ENCODE measurements at regions not wholly inside any gene's neighbourhood (a gene's known extent, or its start where the extent isn't known, plus 50 kb on each side); places are given as distances from the start of the nearest gene placed in this dataset.

DNA sequence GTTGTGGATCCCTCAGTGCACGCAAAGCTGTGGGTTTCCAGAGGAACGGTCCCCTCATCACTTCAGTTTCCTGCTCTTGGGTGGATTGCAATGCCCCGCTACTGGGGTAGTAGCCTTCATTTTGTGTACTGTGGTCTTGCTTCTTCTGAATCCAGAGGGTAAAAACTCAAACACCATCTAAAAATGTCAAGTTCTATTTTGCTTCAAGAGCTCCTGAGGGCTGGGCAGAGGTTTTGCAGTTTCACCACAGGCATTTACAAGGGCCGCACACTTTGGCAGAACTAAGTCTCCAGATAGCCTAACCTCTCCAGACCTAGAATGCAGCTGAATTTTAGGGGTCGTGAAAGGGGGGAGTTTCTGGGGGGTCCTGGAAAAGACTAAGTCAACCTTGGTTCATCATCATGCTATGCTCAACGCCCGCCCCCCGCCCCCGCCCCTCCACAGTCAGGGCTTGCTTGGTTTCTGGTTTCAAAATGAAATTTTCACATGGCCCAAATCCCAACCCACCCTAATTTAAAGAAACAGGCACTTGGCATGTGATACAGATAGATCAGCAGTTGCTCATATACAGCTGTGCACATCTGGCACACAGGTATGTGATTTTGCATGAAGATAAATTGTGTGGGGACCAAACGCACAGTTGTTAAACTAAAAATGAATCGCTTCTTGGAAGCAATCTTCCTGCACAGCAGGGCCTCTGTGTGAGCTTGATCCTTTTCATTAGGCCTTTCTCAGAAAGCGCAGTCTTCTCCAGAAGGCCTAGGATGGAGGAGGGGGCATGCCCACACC, 329.6 kb downstream of the OSR1 start:
- Histone ChIP-seq H3K9me3 (no peaks in the 10 kb centered on the region), H3K27me3 (no peaks in the 10 kb centered on the region), H3K27ac (no peak overlapping the region), H3K4me1 (no peaks in the 10 kb centered on the region), H3K4me3 (no peak overlapping the region), H3K36me3 (no peaks in the 10 kb centered on the region)
- 91% methylated on average over 8 of the region's 12 CpGs for WGBS (ENCODE audit: insufficient coverage, low coverage, low lambda C conversion rate, missing lambda C conversion rate)
- TF ChIP-seq POLR2A (IDR thresholded peaks at IDR 0.05) = no peak
- TF ChIP-seq, protein P1, sequence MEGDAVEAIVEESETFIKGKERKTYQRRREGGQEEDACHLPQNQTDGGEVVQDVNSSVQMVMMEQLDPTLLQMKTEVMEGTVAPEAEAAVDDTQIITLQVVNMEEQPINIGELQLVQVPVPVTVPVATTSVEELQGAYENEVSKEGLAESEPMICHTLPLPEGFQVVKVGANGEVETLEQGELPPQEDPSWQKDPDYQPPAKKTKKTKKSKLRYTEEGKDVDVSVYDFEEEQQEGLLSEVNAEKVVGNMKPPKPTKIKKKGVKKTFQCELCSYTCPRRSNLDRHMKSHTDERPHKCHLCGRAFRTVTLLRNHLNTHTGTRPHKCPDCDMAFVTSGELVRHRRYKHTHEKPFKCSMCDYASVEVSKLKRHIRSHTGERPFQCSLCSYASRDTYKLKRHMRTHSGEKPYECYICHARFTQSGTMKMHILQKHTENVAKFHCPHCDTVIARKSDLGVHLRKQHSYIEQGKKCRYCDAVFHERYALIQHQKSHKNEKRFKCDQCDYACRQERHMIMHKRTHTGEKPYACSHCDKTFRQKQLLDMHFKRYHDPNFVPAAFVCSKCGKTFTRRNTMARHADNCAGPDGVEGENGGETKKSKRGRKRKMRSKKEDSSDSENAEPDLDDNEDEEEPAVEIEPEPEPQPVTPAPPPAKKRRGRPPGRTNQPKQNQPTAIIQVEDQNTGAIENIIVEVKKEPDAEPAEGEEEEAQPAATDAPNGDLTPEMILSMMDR (IDR thresholded peaks at IDR 0.05) = no peak
- intact Hi-C loops (cut with DNase I) = no loop called here
- DNase-seq = no peak
- ATAC-seq = no peak

DNA sequence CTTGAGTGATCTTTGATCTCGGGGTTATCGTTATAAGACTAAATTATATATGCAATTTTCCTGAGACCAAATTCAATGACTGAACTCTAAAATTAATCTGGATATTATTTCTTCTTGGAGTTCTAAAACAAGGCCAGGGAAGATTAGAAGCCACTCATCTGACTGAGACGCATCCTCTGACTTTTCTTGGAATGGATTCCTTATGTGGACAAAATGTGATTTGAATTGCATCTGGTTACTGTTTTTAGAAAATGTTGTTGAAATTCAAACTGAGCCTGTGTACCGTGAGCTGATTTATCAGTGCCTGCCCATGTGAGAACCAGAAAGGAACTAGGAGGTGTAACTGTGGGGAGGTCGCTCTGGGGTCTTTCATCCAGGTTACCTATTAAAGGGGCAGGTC, 330.8 kb downstream of the OSR1 start:
- intact Hi-C loops (cut with DNase I) = no loop called here
- ATAC-seq (no peak), DNase-seq (no peak)
- Histone ChIP-seq H3K27me3 (no peaks in the 10 kb centered on the region), H3K4me3 (no peak overlapping the region), H3K4me1 (no peaks in the 10 kb centered on the region), H3K9me3 (no peaks in the 10 kb centered on the region), H3K27ac (no peak overlapping the region), H3K36me3 (no peaks in the 10 kb centered on the region)
- 78% methylated on average over 4 of the region's 5 CpGs for WGBS (ENCODE audit: insufficient coverage, low coverage, low lambda C conversion rate, missing lambda C conversion rate)
- TF ChIP-seq, protein P1 (IDR thresholded peaks at IDR 0.05) = no peak
- no peak for TF ChIP-seq POLR2A (IDR thresholded peaks at IDR 0.05)

DNA sequence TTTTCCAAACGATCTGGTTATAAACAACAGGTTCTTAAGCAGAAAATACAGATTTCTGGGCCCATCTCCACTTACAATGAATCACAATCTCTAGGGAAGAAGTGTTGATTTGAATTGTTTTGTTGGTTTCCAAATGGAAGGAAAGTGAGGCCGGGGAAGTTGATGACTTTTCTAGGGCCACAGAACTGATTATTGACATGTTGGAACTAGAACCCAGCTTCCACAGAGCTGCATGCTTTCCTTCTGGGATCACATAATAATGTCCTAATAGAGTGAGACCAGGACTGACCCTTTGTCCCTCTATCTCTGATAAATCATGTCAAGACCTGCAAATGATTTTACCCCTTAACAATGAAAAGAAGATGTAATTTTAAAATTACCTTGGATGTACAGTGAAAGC, 332.2 kb downstream of the OSR1 start:
- intact Hi-C loops (cut with DNase I) = no loop called here
- DNase-seq (no peak), ATAC-seq (no peak)
- Histone ChIP-seq H3K4me1 (peaks cover 0 to 3% (median 0%) of the 10 kb centered on the region in 4 donors), H3K4me3 (no peak overlapping the region), H3K27ac (no peak overlapping the region), H3K9me3 (no peaks in the 10 kb centered on the region), H3K36me3 (no peaks in the 10 kb centered on the region), H3K27me3 (no peaks in the 10 kb centered on the region)
- TF ChIP-seq, protein P1 (IDR thresholded peaks at IDR 0.05) = no peak
- no peak for TF ChIP-seq POLR2A (IDR thresholded peaks at IDR 0.05)
- WGBS (ENCODE audit: insufficient coverage, low coverage, low lambda C conversion rate, missing lambda C conversion rate) = 72% methylated on average over 2 of the region's 2 CpGs

DNA sequence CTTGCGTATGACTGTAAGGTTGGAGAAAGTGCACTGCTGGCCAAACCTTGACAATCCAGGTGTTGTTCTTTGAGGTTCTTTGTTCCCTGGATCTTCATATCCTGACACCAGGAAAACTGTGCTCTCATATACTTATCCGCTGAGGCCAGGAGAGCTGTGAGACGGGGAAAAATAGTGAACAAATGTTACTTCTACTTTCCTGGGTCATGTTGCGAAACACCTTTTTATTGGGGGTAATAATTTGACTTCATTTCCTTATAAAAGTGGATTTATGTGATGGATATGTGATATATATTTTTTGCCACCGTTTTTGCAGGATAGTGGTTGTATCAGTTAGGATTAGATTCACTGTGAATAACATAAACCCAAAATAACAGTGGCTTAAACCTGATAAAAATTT, 336.1 kb downstream of the OSR1 start:
- ATAC-seq (no peak), DNase-seq (no peak)
- H3K27me3 ChIP-seq = no peaks in the 10 kb centered on the region
- intact Hi-C loops (cut with DNase I) = no loop called here
- TF ChIP-seq, protein P1 (IDR thresholded peaks at IDR 0.05) = no peak
- H3K27ac ChIP-seq = no peak overlapping the region
- WGBS (ENCODE audit: insufficient coverage, low coverage, low lambda C conversion rate, missing lambda C conversion rate) = 79% methylated on average over 5 of the region's 5 CpGs
- no peak overlapping the region for H3K4me3 ChIP-seq
- no peaks in the 10 kb centered on the region for H3K36me3 ChIP-seq
- peaks cover 0 to 8% (median 0%) of the 10 kb centered on the region in 4 donors for H3K4me1 ChIP-seq
- H3K9me3 ChIP-seq = no peaks in the 10 kb centered on the region
